ENCODE measurements at regions not wholly inside any gene's neighbourhood (a gene's known extent, or its start where the extent isn't known, plus 50 kb on each side); places are given as distances from the start of the nearest gene placed in this dataset.

- TF ChIP-seq, protein P1, sequence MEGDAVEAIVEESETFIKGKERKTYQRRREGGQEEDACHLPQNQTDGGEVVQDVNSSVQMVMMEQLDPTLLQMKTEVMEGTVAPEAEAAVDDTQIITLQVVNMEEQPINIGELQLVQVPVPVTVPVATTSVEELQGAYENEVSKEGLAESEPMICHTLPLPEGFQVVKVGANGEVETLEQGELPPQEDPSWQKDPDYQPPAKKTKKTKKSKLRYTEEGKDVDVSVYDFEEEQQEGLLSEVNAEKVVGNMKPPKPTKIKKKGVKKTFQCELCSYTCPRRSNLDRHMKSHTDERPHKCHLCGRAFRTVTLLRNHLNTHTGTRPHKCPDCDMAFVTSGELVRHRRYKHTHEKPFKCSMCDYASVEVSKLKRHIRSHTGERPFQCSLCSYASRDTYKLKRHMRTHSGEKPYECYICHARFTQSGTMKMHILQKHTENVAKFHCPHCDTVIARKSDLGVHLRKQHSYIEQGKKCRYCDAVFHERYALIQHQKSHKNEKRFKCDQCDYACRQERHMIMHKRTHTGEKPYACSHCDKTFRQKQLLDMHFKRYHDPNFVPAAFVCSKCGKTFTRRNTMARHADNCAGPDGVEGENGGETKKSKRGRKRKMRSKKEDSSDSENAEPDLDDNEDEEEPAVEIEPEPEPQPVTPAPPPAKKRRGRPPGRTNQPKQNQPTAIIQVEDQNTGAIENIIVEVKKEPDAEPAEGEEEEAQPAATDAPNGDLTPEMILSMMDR (IDR thresholded peaks at IDR 0.05), result no peak
- H3K27ac Mint-ChIP-seq, result no peak overlapping the region
- no peak for ATAC-seq
Observed at GRCh38 chr12:61502179-61502578, 758.0 kb upstream of the USP15 start.

DNA sequence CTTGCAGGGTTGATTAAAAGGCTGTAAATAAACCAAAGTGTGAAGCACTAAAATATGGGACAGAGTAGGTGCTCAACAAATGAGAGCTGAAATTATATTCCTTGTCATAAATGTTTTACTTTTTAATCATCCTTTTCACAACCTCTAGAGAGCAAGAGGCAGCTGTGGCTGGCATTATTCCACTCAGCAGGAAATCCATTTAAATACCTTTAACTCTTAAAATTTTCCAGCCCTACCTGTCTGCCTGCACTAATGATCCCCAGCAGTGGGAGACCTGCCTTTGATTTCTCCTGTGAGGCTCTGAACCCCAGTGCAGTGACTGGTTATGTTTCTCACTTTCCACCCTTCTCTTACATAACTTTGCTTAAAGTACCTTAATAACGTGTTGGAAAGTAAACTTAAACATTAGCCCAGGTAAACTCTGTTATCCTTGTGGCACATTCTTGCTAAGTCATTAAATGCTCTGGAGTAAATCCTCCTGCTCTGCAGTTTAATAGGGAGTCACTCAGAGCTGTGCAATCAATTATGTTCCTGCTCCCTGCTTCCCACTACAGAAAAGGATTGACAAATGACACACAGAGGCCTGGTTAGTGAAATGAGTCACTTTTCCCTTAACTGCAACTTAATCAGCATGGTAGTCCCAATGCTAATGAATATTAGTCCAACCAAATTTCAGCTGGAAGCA is 755.7 kb upstream of the USP15 start:
- no peaks in the 10 kb centered on the region for H3K27me3 Mint-ChIP-seq
- H3K27ac Mint-ChIP-seq, result no peak overlapping the region
- H3K4me1 Mint-ChIP-seq (ENCODE audit: low read depth), result no peaks in the 10 kb centered on the region
- CTCF ChIA-PET, result no interaction called here
- TF ChIP-seq, protein P1 (IDR thresholded peaks at IDR 0.05), result no peak
- no peak for ATAC-seq
- POLR2A ChIA-PET, result no interaction called here
- H3K9me3 Mint-ChIP-seq, result no peaks in the 10 kb centered on the region
- H3K36me3 Mint-ChIP-seq (ENCODE audit: low read depth), result no peaks in the 10 kb centered on the region
- no peak for DNase-seq
- intact Hi-C loops (cut with micrococcal nuclease), result no loop called here
- no peak overlapping the region for H3K4me3 Mint-ChIP-seq

More at GRCh38 chr12:61502179-61502578, 758.0 kb upstream of the USP15 start:
- no peaks in the 10 kb centered on the region for H3K9me3 Mint-ChIP-seq
- ChIA-PET CTCF (no interaction called here), POLR2A (no interaction called here)
- H3K4me1 Mint-ChIP-seq (ENCODE audit: low read depth), result no peaks in the 10 kb centered on the region
- no peaks in the 10 kb centered on the region for H3K36me3 Mint-ChIP-seq (ENCODE audit: low read depth)
- no peaks in the 10 kb centered on the region for H3K27me3 Mint-ChIP-seq
- no peak overlapping the region for H3K4me3 Mint-ChIP-seq
- intact Hi-C loops (cut with micrococcal nuclease), result no loop called here
- DNase-seq, result no peak

DNA sequence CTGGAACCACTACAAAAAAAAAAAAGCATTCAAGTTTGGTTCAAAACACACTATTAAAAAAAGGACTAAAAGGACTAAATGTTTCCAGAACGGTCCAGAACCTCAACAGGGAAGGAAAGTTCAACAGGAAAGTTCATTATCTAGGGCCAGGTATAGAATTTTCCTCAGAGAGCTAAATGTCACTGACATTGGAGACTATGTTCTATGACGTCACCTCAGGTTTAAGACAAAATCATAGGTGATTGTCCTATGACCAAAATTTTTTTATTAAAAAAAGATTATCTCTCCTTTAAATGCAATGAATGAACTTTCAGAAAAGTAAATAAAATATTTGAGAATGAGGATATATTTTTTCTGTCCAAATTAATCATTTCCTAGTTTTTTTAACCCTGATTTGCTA is 746.7 kb upstream of the USP15 start:
- Mint-ChIP-seq H3K4me3 (no peak overlapping the region), H3K9me3 (no peaks in the 10 kb centered on the region), H3K27me3 (no peaks in the 10 kb centered on the region), H3K27ac (no peak overlapping the region), H3K36me3 (ENCODE audit: low read depth) (no peaks in the 10 kb centered on the region), H3K4me1 (ENCODE audit: low read depth) (no peaks in the 10 kb centered on the region)
- TF ChIP-seq, protein P1 (IDR thresholded peaks at IDR 0.05), result no peak
- intact Hi-C loops (cut with micrococcal nuclease), result no loop called here
- CTCF ChIA-PET, result interaction anchor here (0.6 to 0.7 kb wide), 2 partner anchors 162 to 692 kb away, joined by 3 read pairs; no protein-coding TSS in a partner anchor
- POLR2A ChIA-PET, result no interaction called here
- DNase-seq (no peak), ATAC-seq (no peak)

DNA sequence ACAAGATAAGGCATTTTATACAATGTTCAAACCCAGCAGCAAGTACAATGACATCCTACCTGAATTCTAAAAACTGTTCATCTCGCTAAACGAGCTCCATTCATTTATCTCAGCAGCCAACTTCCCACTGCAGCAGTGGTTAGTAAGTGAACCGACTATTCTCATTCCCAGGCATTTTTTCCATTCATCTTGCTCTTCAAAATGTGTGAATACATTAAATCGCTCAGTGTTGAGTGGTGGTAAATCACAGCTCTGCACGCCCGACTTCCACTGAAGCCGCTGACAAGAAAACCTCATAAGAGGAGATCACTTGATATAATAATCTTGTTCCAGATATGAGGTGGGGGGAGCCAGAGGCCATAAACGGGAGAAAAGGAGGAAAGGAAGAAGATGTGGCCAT is 746.2 kb upstream of the USP15 start:
- intact Hi-C loops (cut with micrococcal nuclease), result no loop called here
- no peak overlapping the region for H3K4me3 Mint-ChIP-seq
- no peak overlapping the region for H3K27ac Mint-ChIP-seq
- ChIA-PET CTCF (interaction anchor here (0.6 to 0.7 kb wide), 2 partner anchors 162 to 692 kb away, joined by 3 read pairs; no protein-coding TSS in a partner anchor), POLR2A (no interaction called here)
- H3K27me3 Mint-ChIP-seq, result no peaks in the 10 kb centered on the region
- ATAC-seq (no peak), DNase-seq (no peak)
- H3K4me1 Mint-ChIP-seq (ENCODE audit: low read depth), result no peaks in the 10 kb centered on the region
- TF ChIP-seq, protein P1 (IDR thresholded peaks at IDR 0.05), result no peak
- no peaks in the 10 kb centered on the region for H3K9me3 Mint-ChIP-seq
- no peaks in the 10 kb centered on the region for H3K36me3 Mint-ChIP-seq (ENCODE audit: low read depth)

DNA sequence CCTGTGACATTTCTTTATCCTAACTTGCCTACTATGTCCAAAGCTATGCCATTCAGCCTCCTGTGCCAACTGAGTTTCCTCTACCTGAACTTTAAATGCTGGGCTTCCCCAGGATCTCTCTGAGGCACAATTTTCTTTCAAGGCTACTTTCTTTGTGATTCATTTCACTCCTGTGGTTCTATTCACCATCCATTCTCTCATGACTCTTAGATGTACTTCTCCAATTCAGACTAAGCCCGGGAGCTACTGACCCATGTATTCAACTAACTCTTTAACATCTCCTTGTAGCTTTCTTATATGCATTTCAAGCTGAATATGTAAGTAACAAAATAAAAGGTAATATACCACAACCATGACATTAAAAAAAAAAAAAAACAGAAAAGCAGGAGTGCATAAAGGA is 738.9 kb upstream of the USP15 start:
- CTCF ChIA-PET, result no interaction called here
- TF ChIP-seq, protein P1 (IDR thresholded peaks at IDR 0.05), result no peak
- no peak overlapping the region for H3K27ac Mint-ChIP-seq
- DNase-seq (no peak), ATAC-seq (no peak)
- H3K36me3 Mint-ChIP-seq (ENCODE audit: low read depth), result no peaks in the 10 kb centered on the region
- H3K4me3 Mint-ChIP-seq, result no peak overlapping the region
- no peaks in the 10 kb centered on the region for H3K27me3 Mint-ChIP-seq
- POLR2A ChIA-PET, result no interaction called here
- intact Hi-C loops (cut with micrococcal nuclease), result no loop called here
- no peaks in the 10 kb centered on the region for H3K9me3 Mint-ChIP-seq
- H3K4me1 Mint-ChIP-seq (ENCODE audit: low read depth), result no peaks in the 10 kb centered on the region
